ENCODE measurements at regions not wholly inside any gene's neighbourhood (a gene's known extent, or its start where the extent isn't known, plus 50 kb on each side); places are given as distances from the start of the nearest gene placed in this dataset.
A peak's percentile ranks its signal among the peaks of the same experiment; 100 is the strongest.

GRCh38 chr3:68249265-68249664, 594.9 kb upstream of the SUCLG2 start:
- DNase-seq = no peak
- WGBS (ENCODE audit: insufficient coverage) = no CpG with 5 or more reads among the region's 2 CpGs
- Histone ChIP-seq H3K4me1 (ENCODE audit: control insufficient read depth, insufficient read depth, low read length) (no peaks in the 10 kb centered on the region), H3K4me3 (ENCODE audit: low read length) (no peak overlapping the region), H3K27me3 (ENCODE audit: control insufficient read depth, insufficient read depth, low read length) (no peaks in the 10 kb centered on the region), H3K36me3 (ENCODE audit: control insufficient read depth, insufficient read depth, low read length) (no peaks in the 10 kb centered on the region), H3K27ac (ENCODE audit: low read length) (no peak overlapping the region), H3K9me3 (replicated peaks; ENCODE audit: control insufficient read depth, low read depth, low read length) (no peaks in the 10 kb centered on the region)

GRCh38 chr3:68242606-68243005, 588.2 kb upstream of the SUCLG2 start:
- no peak overlapping the region for H3K27ac ChIP-seq (ENCODE audit: low read length)
- H3K36me3 ChIP-seq (ENCODE audit: control insufficient read depth, insufficient read depth, low read length) = no peaks in the 10 kb centered on the region
- no peaks in the 10 kb centered on the region for H3K27me3 ChIP-seq (ENCODE audit: control insufficient read depth, insufficient read depth, low read length)
- no peaks in the 10 kb centered on the region for H3K4me1 ChIP-seq (ENCODE audit: control insufficient read depth, insufficient read depth, low read length)
- H3K9me3 ChIP-seq (replicated peaks; ENCODE audit: control insufficient read depth, low read depth, low read length) = no peaks in the 10 kb centered on the region
- no peak for DNase-seq
- no peak overlapping the region for H3K4me3 ChIP-seq (ENCODE audit: low read length)
- no CpG with 5 or more reads among the region's 1 CpG for WGBS (ENCODE audit: insufficient coverage)

- H3K4me3 ChIP-seq (ENCODE audit: low read length) = no peak overlapping the region
- H3K9me3 ChIP-seq (replicated peaks; ENCODE audit: control insufficient read depth, low read depth, low read length) = no peaks in the 10 kb centered on the region
- no CpG with 5 or more reads among the region's 1 CpG for WGBS (ENCODE audit: insufficient coverage)
- no peak for DNase-seq
- no peaks in the 10 kb centered on the region for H3K27me3 ChIP-seq (ENCODE audit: control insufficient read depth, insufficient read depth, low read length)
- H3K27ac ChIP-seq (ENCODE audit: low read length) = no peak overlapping the region
- no peaks in the 10 kb centered on the region for H3K36me3 ChIP-seq (ENCODE audit: control insufficient read depth, insufficient read depth, low read length)
- H3K4me1 ChIP-seq (ENCODE audit: control insufficient read depth, insufficient read depth, low read length) = no peaks in the 10 kb centered on the region
Measured at GRCh38 chr3:68239542-68239941, 585.1 kb upstream of the SUCLG2 start.

- H3K4me1 ChIP-seq (ENCODE audit: control insufficient read depth, insufficient read depth, low read length) = no peaks in the 10 kb centered on the region
- H3K27ac ChIP-seq (ENCODE audit: low read length) = no peak overlapping the region
- no peaks in the 10 kb centered on the region for H3K27me3 ChIP-seq (ENCODE audit: control insufficient read depth, insufficient read depth, low read length)
- no peaks in the 10 kb centered on the region for H3K36me3 ChIP-seq (ENCODE audit: control insufficient read depth, insufficient read depth, low read length)
- H3K9me3 ChIP-seq (replicated peaks; ENCODE audit: control insufficient read depth, low read depth, low read length) = no peaks in the 10 kb centered on the region
- H3K4me3 ChIP-seq (ENCODE audit: low read length) = no peak overlapping the region
- DNase-seq = no peak
- WGBS (ENCODE audit: insufficient coverage) = no CpG with 5 or more reads among the region's 8 CpGs
Measured at GRCh38 chr3:68234076-68234780, 579.8 kb upstream of the SUCLG2 start.

GRCh38 chr3:68228856-68229255, 574.4 kb upstream of the SUCLG2 start:
- no CpG with 5 or more reads among the region's 1 CpG for whole genome bisulfite sequencing (ENCODE audit: insufficient coverage)
- H3K4me1 ChIP-seq (ENCODE audit: control insufficient read depth, insufficient read depth, low read length) = no peaks in the 10 kb centered on the region
- H3K4me3 ChIP-seq (ENCODE audit: low read length) = no peak overlapping the region
- H3K9me3 ChIP-seq (replicated peaks; ENCODE audit: control insufficient read depth, low read depth, low read length) = no peaks in the 10 kb centered on the region
- no peak overlapping the region for H3K27ac ChIP-seq (ENCODE audit: low read length)
- no peak for DNase-seq
- H3K27me3 ChIP-seq (ENCODE audit: control insufficient read depth, insufficient read depth, low read length) = no peaks in the 10 kb centered on the region
- H3K36me3 ChIP-seq (ENCODE audit: control insufficient read depth, insufficient read depth, low read length) = no peaks in the 10 kb centered on the region

GRCh38 chr3:68220832-68221231, 566.4 kb upstream of the SUCLG2 start:
- Histone ChIP-seq H3K36me3 (ENCODE audit: control insufficient read depth, insufficient read depth, low read length) (no peaks in the 10 kb centered on the region), H3K27ac (ENCODE audit: low read length) (no peak overlapping the region), H3K27me3 (ENCODE audit: control insufficient read depth, insufficient read depth, low read length) (no peaks in the 10 kb centered on the region), H3K4me3 (ENCODE audit: low read length) (no peak overlapping the region), H3K9me3 (replicated peaks; ENCODE audit: control insufficient read depth, low read depth, low read length) (no peaks in the 10 kb centered on the region), H3K4me1 (ENCODE audit: control insufficient read depth, insufficient read depth, low read length) (no peaks in the 10 kb centered on the region)
- WGBS (ENCODE audit: insufficient coverage) = 91% methylated on average over 2 of the region's 2 CpGs
- DNase-seq = no peak

GRCh38 chr3:68211637-68212036, 557.2 kb upstream of the SUCLG2 start:
- no peaks in the 10 kb centered on the region for H3K36me3 ChIP-seq (ENCODE audit: control insufficient read depth, insufficient read depth, low read length)
- H3K27me3 ChIP-seq (ENCODE audit: control insufficient read depth, insufficient read depth, low read length) = no peaks in the 10 kb centered on the region
- H3K9me3 ChIP-seq (replicated peaks; ENCODE audit: control insufficient read depth, low read depth, low read length) = no peaks in the 10 kb centered on the region
- WGBS (ENCODE audit: insufficient coverage) = no CpG with 5 or more reads among the region's 1 CpG
- no peak overlapping the region for H3K27ac ChIP-seq (ENCODE audit: low read length)
- H3K4me3 ChIP-seq (ENCODE audit: low read length) = no peak overlapping the region
- no peak for DNase-seq
- H3K4me1 ChIP-seq (ENCODE audit: control insufficient read depth, insufficient read depth, low read length) = no peaks in the 10 kb centered on the region

- H3K4me1 ChIP-seq (ENCODE audit: control insufficient read depth, insufficient read depth, low read length) = no peaks in the 10 kb centered on the region
- no peaks in the 10 kb centered on the region for H3K36me3 ChIP-seq (ENCODE audit: control insufficient read depth, insufficient read depth, low read length)
- H3K27ac ChIP-seq (ENCODE audit: low read length) = no peak overlapping the region
- H3K27me3 ChIP-seq (ENCODE audit: control insufficient read depth, insufficient read depth, low read length) = no peaks in the 10 kb centered on the region
- H3K9me3 ChIP-seq (replicated peaks; ENCODE audit: control insufficient read depth, low read depth, low read length) = no peaks in the 10 kb centered on the region
- H3K4me3 ChIP-seq (ENCODE audit: low read length) = no peak overlapping the region
- DNase-seq = peak; percentile 2
Measured at GRCh38 chr3:68210635-68211034, 556.2 kb upstream of the SUCLG2 start.

- Histone ChIP-seq H3K27ac (ENCODE audit: low read length) (no peak overlapping the region), H3K36me3 (ENCODE audit: control insufficient read depth, insufficient read depth, low read length) (no peaks in the 10 kb centered on the region), H3K4me3 (ENCODE audit: low read length) (no peak overlapping the region), H3K27me3 (ENCODE audit: control insufficient read depth, insufficient read depth, low read length) (no peaks in the 10 kb centered on the region), H3K9me3 (replicated peaks; ENCODE audit: control insufficient read depth, low read depth, low read length) (peaks cover 3% of the 10 kb centered on the region), H3K4me1 (ENCODE audit: control insufficient read depth, insufficient read depth, low read length) (no peaks in the 10 kb centered on the region)
- DNase-seq = no peak
- no CpG with 5 or more reads among the region's 2 CpGs for WGBS (ENCODE audit: insufficient coverage)
Measured at GRCh38 chr3:68207327-68207726, 552.9 kb upstream of the SUCLG2 start.

GRCh38 chr3:68206524-68207117, 552.2 kb upstream of the SUCLG2 start:
- Histone ChIP-seq H3K36me3 (ENCODE audit: control insufficient read depth, insufficient read depth, low read length) (no peaks in the 10 kb centered on the region), H3K4me1 (ENCODE audit: control insufficient read depth, insufficient read depth, low read length) (no peaks in the 10 kb centered on the region), H3K9me3 (replicated peaks; ENCODE audit: control insufficient read depth, low read depth, low read length) (peaks cover 3% of the 10 kb centered on the region), H3K27me3 (ENCODE audit: control insufficient read depth, insufficient read depth, low read length) (no peaks in the 10 kb centered on the region), H3K4me3 (ENCODE audit: low read length) (no peak overlapping the region), H3K27ac (ENCODE audit: low read length) (no peak overlapping the region)
- 80% methylated on average over 1 of the region's 3 CpGs for WGBS (ENCODE audit: insufficient coverage)
- DNase-seq = no peak

- Histone ChIP-seq H3K36me3 (ENCODE audit: control insufficient read depth, insufficient read depth, low read length) (no peaks in the 10 kb centered on the region), H3K27ac (ENCODE audit: low read length) (no peak overlapping the region), H3K9me3 (replicated peaks; ENCODE audit: control insufficient read depth, low read depth, low read length) (no peaks in the 10 kb centered on the region), H3K4me3 (ENCODE audit: low read length) (no peak overlapping the region), H3K27me3 (ENCODE audit: control insufficient read depth, insufficient read depth, low read length) (no peaks in the 10 kb centered on the region), H3K4me1 (ENCODE audit: control insufficient read depth, insufficient read depth, low read length) (no peaks in the 10 kb centered on the region)
- no peak for DNase-seq
- no CpG with 5 or more reads among the region's 1 CpG for WGBS (ENCODE audit: insufficient coverage)
Measured at GRCh38 chr3:68186733-68187132, 532.3 kb upstream of the SUCLG2 start.
